HepG2 (cell line): ENCODE measurements at regions not wholly inside any gene's neighbourhood (a gene's known extent, or its start where the extent isn't known, plus 50 kb on each side); places are given as distances from the start of the nearest gene placed in this dataset.

Experiments used
- ATAC-seq: fragments of 200-7000 bp; cut with Tn5 transposase; 3 replicates; pipeline ENCODE4 v1.9.1; 2020; ENCODE audit warnings: mild to moderate bottlenecking, moderate library complexity
- BruUV-seq: library from RNA; stranded (reverse); fragments of 400-500 nt; replicated peaks from 2 replicates; lab custom pipeline; 2021; lab: Mats Ljungman, UMichigan
- CTCF ChIA-PET: fragments of 300-600 bp; formaldehyde crosslinking; extraction: SDS; loops from one replicate; lab custom pipeline; 2021; ENCODE audit warnings: low total read pairs, inconsistent platforms, low intra/inter-chr PET ratio; lab: Yijun Ruan, JAX
- POLR2A ChIA-PET: fragments of 350-600 bp; sonication (Branson Sonifier 250); formaldehyde crosslinking; loops from one replicate; lab custom pipeline; 2020; ENCODE audit warnings: antibody characterized with exemption, inconsistent platforms; lab: Yijun Ruan, JAX
- DNase-seq: peaks from one replicate; pipeline ENCODE4 v3.0.0-alpha.2; 2015; ENCODE audit warnings: low spot score
- FAIRE-seq: peaks from 3 replicates; lab custom pipeline; 2011; peaks lifted over from hg19 to GRCh38; lab: Jason Lieb, UNC
- H2AFZ ChIP-seq: one replicate; pipeline ENCODE4 v1.6.1; 2011; ENCODE audit warnings: low read length, inconsistent platforms
- H3K27ac ChIP-seq: fragments of 300-600 bp; 3 replicates; pipeline ENCODE4 v1.8.0; 2011; ENCODE audit warnings: mixed run types, mild to moderate bottlenecking, mixed read lengths, low read length, inconsistent platforms; ENCODE audit not compliant: insufficient read depth; ENCODE audit errors: extremely low read length
- H3K27me3 ChIP-seq, 2 experiments: fragments of 200-600 bp in 1 of 2; 2 replicates in 1 of 2; 3 replicates in 1 of 2; pipeline versions ENCODE4 v1.6.0 to v1.8.0; 2011; ENCODE audit warnings: low read length in 2 of 2, mild to moderate bottlenecking in 2 of 2, moderate library complexity in 2 of 2, inconsistent platforms in 1 of 2; ENCODE audit not compliant: insufficient read depth in 2 of 2, control insufficient read depth in 1 of 2
- H3K36me3 ChIP-seq, 2 experiments: fragments of 200-600 bp in 1 of 2; replicated peaks in 1 of 2; 2 replicates in 1 of 2; 3 replicates in 1 of 2; pipeline versions ENCODE4 v1.5.1 to v1.8.0; 2011; ENCODE audit warnings: low read length in 2 of 2, inconsistent platforms in 1 of 2; ENCODE audit not compliant: insufficient read depth in 2 of 2, control insufficient read depth in 1 of 2
- H3K4me1 ChIP-seq: 2 replicates; pipeline ENCODE4 v1.5.1; 2012; ENCODE audit warnings: low read length, inconsistent platforms; ENCODE audit not compliant: insufficient read depth
- H3K4me2 ChIP-seq: 2 replicates; pipeline ENCODE4 v1.6.0; 2011; ENCODE audit warnings: low read depth, low read length, inconsistent platforms
- H3K4me3 ChIP-seq, 3 experiments: fragments of 200-600 bp in 1 of 3; sonication (generic), shearing (Covaris generic) in 1 of 3; replicated peaks in 1 of 3; 2 replicates each; pipeline ENCODE4 v1.5.1; 2011 to 2016; ENCODE audit warnings: low read length in 3 of 3, inconsistent platforms in 2 of 3, low read depth in 2 of 3, mild to moderate bottlenecking in 2 of 3, control low read depth in 1 of 3, mixed read lengths in 1 of 3; ENCODE audit not compliant: insufficient read depth in 1 of 3
- H3K79me2 ChIP-seq: one replicate; pipeline ENCODE4 v1.6.1; 2011; ENCODE audit warnings: low read length, inconsistent platforms; ENCODE audit not compliant: insufficient read depth
- H3K9ac ChIP-seq: 2 replicates; pipeline ENCODE4 v1.6.0; 2011; ENCODE audit warnings: mild to moderate bottlenecking, low read depth, low read length, inconsistent platforms; ENCODE audit not compliant: insufficient read depth
- H3K9me3 ChIP-seq: 2 replicates; pipeline ENCODE4 v1.5.1; 2012; ENCODE audit warnings: mild to moderate bottlenecking, low read length
- H4K20me1 ChIP-seq: 2 replicates; pipeline ENCODE4 v1.6.0; 2011; ENCODE audit warnings: inconsistent platforms, mild to moderate bottlenecking, low read length, moderate library complexity; ENCODE audit not compliant: insufficient read depth
- ETV5 ChIP-seq: IDR thresholded peaks from 2 replicates; pipeline ENCODE4 v1.6.1; 2018; ENCODE audit warnings: missing biosample characterization, missing genetic modification reagents, inconsistent platforms, borderline replicate concordance
- GATAD2A ChIP-seq: IDR thresholded peaks from 2 replicates; pipeline ENCODE4 v1.6.1; 2016
- JUND ChIP-seq: sonication (generic); formaldehyde crosslinking; IDR thresholded peaks from 2 replicates; pipeline ENCODE4 v1.8.0; 2022; ENCODE audit warnings: mild to moderate bottlenecking, missing genetic modification reagents
- PLRG1 ChIP-seq: fragments of 450-650 bp; conservative IDR thresholded peaks from 2 replicates; pipeline ENCODE4 v1.6.1; 2016
- SIN3A ChIP-seq: IDR thresholded peaks from 2 replicates; pipeline ENCODE4 v1.6.1; 2011; ENCODE audit warnings: low read depth, mild to moderate bottlenecking, control low read depth, low read length, borderline replicate concordance
- TEAD3 ChIP-seq: optimal IDR thresholded peaks from 2 replicates; pipeline ENCODE3; 2016; ENCODE audit warnings: borderline replicate concordance
- ZNF367 ChIP-seq: sonication (generic); formaldehyde crosslinking; IDR thresholded peaks from 2 replicates; pipeline ENCODE4 v1.4.0; 2020; ENCODE audit warnings: missing genetic modification reagents, borderline replicate concordance
- ZNF678 ChIP-seq: sonication (generic); formaldehyde crosslinking; IDR thresholded peaks from 2 replicates; pipeline ENCODE4 v1.4.0; 2020; ENCODE audit warnings: mild to moderate bottlenecking, missing genetic modification reagents
- WGBS: methylation state at CpG from one replicate; pipeline ENCODE4 v1.1.6; 2017; ENCODE audit warnings: low lambda C conversion rate; 5-methylcytosine and 5-hydroxymethylcytosine counted together
- in situ Hi-C: cut with HindIII; loops from 2 replicates; pipeline ENCODE4 v1.10.0; 2017; ENCODE audit warnings: low pct_unique_long_range_greater_than_20kb; ENCODE audit not compliant: extremely low pct_ligation_motif_present
- intact Hi-C: fragments of 100-400 bp; cut with micrococcal nuclease; formaldehyde crosslinking; loops from one replicate; pipeline ENCODE4 v1.10.0; 2022; ENCODE audit not compliant: unreplicated experiment
- TF ChIP-seq, protein P1 (sequence below): sonication (generic); formaldehyde crosslinking; IDR thresholded peaks from 2 replicates; pipeline ENCODE4 v1.5.1; 2020; ENCODE audit warnings: mild to moderate bottlenecking, moderate library complexity, missing genetic modification reagents
- TF ChIP-seq, protein P2 (sequence below): sonication (generic); formaldehyde crosslinking; IDR thresholded peaks from 2 replicates; pipeline ENCODE4 v1.4.0; 2020; ENCODE audit warnings: missing genetic modification reagents

DNA sequence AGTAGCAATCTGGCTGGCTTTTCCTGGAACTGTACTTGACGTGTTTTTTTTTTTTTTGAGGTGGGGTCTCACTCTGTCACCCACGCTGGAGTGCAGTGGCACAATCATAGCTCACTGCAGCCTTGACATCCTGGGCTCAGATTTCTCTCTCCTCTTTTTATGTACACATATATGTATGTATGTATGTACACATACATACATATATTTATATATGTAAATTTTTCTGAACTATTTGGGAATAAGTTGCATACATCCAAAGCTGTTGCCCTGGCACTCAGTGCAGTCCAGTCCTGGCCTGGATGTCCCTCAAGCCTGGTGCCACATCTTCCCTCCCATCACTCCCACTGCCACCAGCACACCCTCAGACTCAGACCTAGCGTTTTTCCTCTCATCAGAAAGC, 89.0 kb upstream of the SHISA3 start (continued):
- TF ChIP-seq, protein P1, sequence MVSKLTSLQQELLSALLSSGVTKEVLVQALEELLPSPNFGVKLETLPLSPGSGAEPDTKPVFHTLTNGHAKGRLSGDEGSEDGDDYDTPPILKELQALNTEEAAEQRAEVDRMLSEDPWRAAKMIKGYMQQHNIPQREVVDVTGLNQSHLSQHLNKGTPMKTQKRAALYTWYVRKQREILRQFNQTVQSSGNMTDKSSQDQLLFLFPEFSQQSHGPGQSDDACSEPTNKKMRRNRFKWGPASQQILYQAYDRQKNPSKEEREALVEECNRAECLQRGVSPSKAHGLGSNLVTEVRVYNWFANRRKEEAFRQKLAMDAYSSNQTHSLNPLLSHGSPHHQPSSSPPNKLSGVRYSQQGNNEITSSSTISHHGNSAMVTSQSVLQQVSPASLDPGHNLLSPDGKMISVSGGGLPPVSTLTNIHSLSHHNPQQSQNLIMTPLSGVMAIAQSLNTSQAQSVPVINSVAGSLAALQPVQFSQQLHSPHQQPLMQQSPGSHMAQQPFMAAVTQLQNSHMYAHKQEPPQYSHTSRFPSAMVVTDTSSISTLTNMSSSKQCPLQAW (CRISPR knock-in tag) = no peak

DNA sequence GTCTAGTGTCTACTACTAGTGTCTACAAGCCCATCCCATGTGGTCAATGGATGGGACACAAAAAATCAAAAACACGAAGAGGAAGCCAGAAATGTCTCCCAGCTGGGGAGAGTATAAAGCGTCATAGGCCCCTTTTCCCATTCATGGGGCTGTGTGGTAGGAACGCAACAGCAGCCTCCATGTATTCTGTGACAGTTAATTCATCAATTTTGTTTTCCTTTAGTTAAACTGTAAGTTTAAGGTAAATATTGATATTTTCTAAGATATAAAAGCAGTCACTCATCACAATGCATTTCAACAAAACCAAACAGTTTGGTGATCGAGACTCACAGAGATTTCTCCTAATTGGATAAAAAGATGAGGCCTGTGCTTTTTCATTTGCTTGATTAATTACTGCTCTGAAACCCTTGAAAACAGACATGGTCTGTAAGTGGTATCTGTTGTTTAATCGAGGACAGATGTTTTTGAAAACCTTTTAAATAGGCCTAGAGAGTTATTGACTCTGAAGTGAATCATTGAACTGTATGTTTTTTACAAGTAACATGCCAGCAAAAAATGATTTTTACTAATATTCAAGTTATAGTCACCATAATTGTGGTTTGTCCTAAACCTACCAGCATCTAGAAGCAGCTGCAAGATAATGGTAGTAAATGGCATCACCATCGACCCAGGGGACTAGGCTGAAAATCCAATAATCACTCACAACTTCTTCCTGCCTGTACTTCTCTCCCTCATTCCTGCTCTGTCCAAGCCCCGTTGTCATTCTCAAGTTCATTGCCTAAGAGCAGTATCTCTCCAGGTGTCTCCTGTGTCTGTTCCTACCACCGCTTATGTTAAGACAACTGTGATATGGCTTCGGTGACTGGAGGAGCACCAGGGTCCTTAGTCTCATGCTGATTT, 87.7 kb upstream of the SHISA3 start:
- Histone ChIP-seq H3K36me3 (no peaks in the 10 kb centered on the region), H4K20me1 (no peaks in the 10 kb centered on the region), H3K79me2 (no peaks in the 10 kb centered on the region), H2AFZ (no peak overlapping the region), H3K9ac (no peak overlapping the region), H3K4me1 (no peaks in the 10 kb centered on the region), H3K4me2 (no peak overlapping the region), H3K4me3 (no peak overlapping the region), H3K9me3 (no peaks in the 10 kb centered on the region), H3K27me3 (peaks cover 0 to 7% of the 10 kb centered on the region in 2 experiments; a peak in 2 of 5 replicates), H3K27ac (no peak overlapping the region)
- no peak for TF ChIP-seq GATAD2A
- TF ChIP-seq ZNF678 = no peak
- no peak for TF ChIP-seq ZNF367 (CRISPR knock-in tag)
- no peak for TF ChIP-seq PLRG1
- TF ChIP-seq TEAD3 (CRISPR knock-in tag) = no peak
- TF ChIP-seq JUND = no peak
- TF ChIP-seq, protein P2, sequence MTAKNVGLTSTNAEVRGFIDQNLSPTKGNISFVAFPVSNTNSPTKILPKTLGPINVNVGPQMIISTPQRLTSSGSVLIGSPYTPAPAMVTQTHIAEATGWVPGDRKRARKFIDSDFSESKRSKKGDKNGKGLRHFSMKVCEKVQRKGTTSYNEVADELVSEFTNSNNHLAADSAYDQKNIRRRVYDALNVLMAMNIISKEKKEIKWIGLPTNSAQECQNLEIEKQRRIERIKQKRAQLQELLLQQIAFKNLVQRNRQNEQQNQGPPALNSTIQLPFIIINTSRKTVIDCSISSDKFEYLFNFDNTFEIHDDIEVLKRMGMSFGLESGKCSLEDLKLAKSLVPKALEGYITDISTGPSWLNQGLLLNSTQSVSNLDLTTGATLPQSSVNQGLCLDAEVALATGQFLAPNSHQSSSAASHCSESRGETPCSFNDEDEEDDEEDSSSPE (CRISPR knock-in tag) = no peak
- no peak for TF ChIP-seq SIN3A
- no peak for TF ChIP-seq ETV5 (CRISPR knock-in tag)
- POLR2A ChIA-PET = no interaction called here
- intact Hi-C loops = no loop called here
- ATAC-seq (no peak), FAIRE-seq (no peak), DNase-seq (no peak)
- BruUV-seq = no TSS peak
- 11% methylated on average over 9 of the region's 9 CpGs for WGBS
- CTCF ChIA-PET = no interaction called here
- in situ Hi-C loops = no loop called here
